ENCODE measurements at regions not wholly inside any gene's neighbourhood (a gene's known extent, or its start where the extent isn't known, plus 50 kb on each side); places are given as distances from the start of the nearest gene placed in this dataset.
A peak's percentile ranks its signal among the peaks of the same experiment; 100 is the strongest.

- DNase-seq, result no peak
- Histone ChIP-seq H3K36me3 (no peaks in the 10 kb centered on the region), H3K4me3 (no peak overlapping the region), H3K4me1 (peaks cover 0 to 8% (median 0%) of the 10 kb centered on the region in 4 donors), H3K27me3 (no peaks in the 10 kb centered on the region), H3K27ac (no peak overlapping the region), H3K9me3 (no peaks in the 10 kb centered on the region)
- 84 to 93% methylated on average over 3 of the region's 3 CpGs for WGBS, 2 donors
- intact Hi-C loops (cut with DNase I), result no loop called here
- TF ChIP-seq CTCF (IDR thresholded peaks at IDR 0.05) (no peak), EP300 (IDR thresholded peaks at IDR 0.05) (no peak), POLR2A (IDR thresholded peaks at IDR 0.05) (no peak), POLR2AphosphoS5 (IDR thresholded peaks at IDR 0.05) (no peak)
Measured at GRCh38 chr2:7910752-7911151, 771.1 kb upstream of the ID2 start.

GRCh38 chr2:7911196-7911595 lies 770.7 kb upstream of the ID2 start:
- H3K4me1 ChIP-seq, result peaks cover 0 to 8% (median 0%) of the 10 kb centered on the region in 4 donors

GRCh38 chr2:7913974-7914373 lies 767.9 kb upstream of the ID2 start:
- Histone ChIP-seq H3K4me3 (no peak overlapping the region), H3K36me3 (no peaks in the 10 kb centered on the region), H3K27ac (no peak overlapping the region), H3K27me3 (no peaks in the 10 kb centered on the region), H3K4me1 (peaks cover 0 to 5% (median 0%) of the 10 kb centered on the region in 4 donors), H3K9me3 (no peaks in the 10 kb centered on the region)
- TF ChIP-seq POLR2A (IDR thresholded peaks at IDR 0.05), result no peak
- no peak for TF ChIP-seq POLR2AphosphoS5 (IDR thresholded peaks at IDR 0.05)
- TF ChIP-seq EP300 (IDR thresholded peaks at IDR 0.05), result no peak
- no peak for TF ChIP-seq CTCF (IDR thresholded peaks at IDR 0.05)
- intact Hi-C loops (cut with DNase I), result no loop called here
- 77 to 88% methylated on average over 10 of the region's 10 CpGs for WGBS, 2 donors
- DNase-seq, result no peak

More at GRCh38 chr2:7911196-7911595, 770.7 kb upstream of the ID2 start:
- no peaks in the 10 kb centered on the region for H3K9me3 ChIP-seq
- H3K27me3 ChIP-seq, result no peaks in the 10 kb centered on the region
- H3K36me3 ChIP-seq, result no peaks in the 10 kb centered on the region
- TF ChIP-seq CTCF (IDR thresholded peaks at IDR 0.05) (no peak), POLR2A (IDR thresholded peaks at IDR 0.05) (no peak), POLR2AphosphoS5 (IDR thresholded peaks at IDR 0.05) (no peak), EP300 (IDR thresholded peaks at IDR 0.05) (no peak)
- 91 to 97% methylated on average over 2 of the region's 2 CpGs for WGBS, 2 donors
- no peak overlapping the region for H3K4me3 ChIP-seq
- intact Hi-C loops (cut with DNase I), result no loop called here
- no peak overlapping the region for H3K27ac ChIP-seq
- DNase-seq, result no peak

- Histone ChIP-seq H3K27ac (peak overlapping the region in 1 of 4 donors; percentile 37), H3K27me3 (no peaks in the 10 kb centered on the region), H3K36me3 (no peaks in the 10 kb centered on the region), H3K4me3 (peak overlapping the region in 3 of 4 donors; percentile 6 to 19 (median 13)), H3K4me1 (no peaks in the 10 kb centered on the region), H3K9me3 (no peaks in the 10 kb centered on the region)
- no peak for DNase-seq
- TF ChIP-seq POLR2AphosphoS5 (IDR thresholded peaks at IDR 0.05) (no peak), POLR2A (IDR thresholded peaks at IDR 0.05) (no peak), EP300 (IDR thresholded peaks at IDR 0.05) (no peak), CTCF (IDR thresholded peaks at IDR 0.05) (no peak)
- 73 to 91% methylated on average over 14 of the region's 14 CpGs for WGBS, 2 donors
- intact Hi-C loops (cut with DNase I), result no loop called here
Measured at GRCh38 chr2:7915302-7916091, 766.4 kb upstream of the ID2 start.
